LNCAP (cell line): ENCODE measurements at regions not wholly inside any gene's neighbourhood (a gene's known extent, or its start where the extent isn't known, plus 50 kb on each side); places are given as distances from the start of the nearest gene placed in this dataset.

Experiments
- TF ChIP-seq, protein P1 (sequence below): fragments of 450-650 bp; IDR thresholded peaks from 2 replicates; pipeline ENCODE4 v1.5.1; 2017; ENCODE audit warnings: mild to moderate bottlenecking

DNA sequence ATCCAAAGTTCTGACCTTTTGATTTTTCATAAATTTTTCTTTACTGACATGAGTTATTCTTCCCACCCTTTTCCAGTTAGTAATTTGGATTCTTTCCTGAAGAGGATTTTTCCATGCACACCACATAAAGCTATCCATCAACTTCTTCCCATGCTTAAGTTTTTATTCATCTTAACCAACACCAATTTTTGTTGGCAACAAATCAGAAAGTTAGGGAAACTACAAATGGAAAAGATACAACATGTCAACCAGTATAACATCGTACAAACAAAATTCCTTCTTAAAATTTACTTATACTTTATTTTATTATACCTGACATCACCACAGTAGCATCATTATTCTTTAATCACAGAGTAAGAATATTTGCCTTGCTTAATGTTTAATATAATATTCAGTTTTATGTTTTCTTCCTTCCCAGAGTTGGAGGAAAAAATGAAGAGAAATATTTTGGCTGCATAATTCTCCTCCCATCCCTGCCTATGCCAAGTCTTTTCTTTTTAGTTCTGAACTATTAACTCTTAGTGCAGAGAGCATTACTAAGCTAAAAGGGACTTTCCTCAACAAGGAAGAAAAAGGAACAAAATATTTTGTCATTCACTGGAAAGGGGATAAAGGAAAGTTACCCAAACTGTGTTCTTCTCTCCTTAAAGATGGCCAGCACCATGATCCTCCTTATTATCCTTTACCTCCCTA lies 67.5 kb upstream of the MEOX2 start:
- TF ChIP-seq, protein P1, sequence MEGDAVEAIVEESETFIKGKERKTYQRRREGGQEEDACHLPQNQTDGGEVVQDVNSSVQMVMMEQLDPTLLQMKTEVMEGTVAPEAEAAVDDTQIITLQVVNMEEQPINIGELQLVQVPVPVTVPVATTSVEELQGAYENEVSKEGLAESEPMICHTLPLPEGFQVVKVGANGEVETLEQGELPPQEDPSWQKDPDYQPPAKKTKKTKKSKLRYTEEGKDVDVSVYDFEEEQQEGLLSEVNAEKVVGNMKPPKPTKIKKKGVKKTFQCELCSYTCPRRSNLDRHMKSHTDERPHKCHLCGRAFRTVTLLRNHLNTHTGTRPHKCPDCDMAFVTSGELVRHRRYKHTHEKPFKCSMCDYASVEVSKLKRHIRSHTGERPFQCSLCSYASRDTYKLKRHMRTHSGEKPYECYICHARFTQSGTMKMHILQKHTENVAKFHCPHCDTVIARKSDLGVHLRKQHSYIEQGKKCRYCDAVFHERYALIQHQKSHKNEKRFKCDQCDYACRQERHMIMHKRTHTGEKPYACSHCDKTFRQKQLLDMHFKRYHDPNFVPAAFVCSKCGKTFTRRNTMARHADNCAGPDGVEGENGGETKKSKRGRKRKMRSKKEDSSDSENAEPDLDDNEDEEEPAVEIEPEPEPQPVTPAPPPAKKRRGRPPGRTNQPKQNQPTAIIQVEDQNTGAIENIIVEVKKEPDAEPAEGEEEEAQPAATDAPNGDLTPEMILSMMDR = no peak

DNA sequence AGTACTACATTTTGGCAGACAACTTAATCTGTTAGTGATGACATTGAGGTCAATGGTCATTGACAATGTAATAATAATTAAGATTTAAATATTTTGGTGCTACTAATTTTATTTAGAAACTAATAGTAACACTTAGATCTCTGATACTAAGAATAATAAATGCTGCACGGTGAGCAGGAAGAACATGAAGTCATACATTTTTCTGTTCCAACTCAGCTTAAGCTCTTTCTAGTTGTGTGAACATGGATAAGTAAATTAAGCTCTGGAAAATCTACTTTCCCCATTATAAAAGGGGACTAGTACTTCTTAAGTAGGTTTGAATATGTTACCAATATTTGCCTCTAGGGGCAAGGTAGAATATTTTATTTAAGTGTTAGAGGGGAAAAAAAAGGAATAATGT lies 65.9 kb upstream of the MEOX2 start:
- TF ChIP-seq, protein P1 = no peak

DNA sequence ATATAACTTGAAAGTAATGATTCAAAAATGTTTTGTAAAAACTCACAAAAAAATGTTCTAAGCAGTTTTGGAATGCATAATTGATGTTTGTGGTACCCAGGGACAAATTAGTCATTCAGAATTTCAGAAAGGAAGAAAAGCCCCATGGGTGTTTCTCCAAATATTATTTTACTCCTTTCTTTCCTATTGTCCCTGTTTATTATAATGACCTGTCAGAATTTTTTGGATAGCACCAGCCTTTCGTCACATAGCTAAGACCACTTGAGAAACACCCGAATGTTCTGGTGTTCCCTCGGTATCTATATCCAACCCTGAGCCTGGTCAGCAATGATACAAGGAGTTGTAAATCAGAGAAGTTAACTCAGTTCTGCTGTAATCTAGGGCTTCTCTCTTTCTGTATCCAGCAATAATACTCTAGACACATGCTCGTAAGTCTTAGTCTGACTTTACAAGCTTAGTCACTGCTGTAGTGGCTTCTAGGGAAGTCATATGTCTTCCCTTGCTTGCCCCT lies 64.8 kb upstream of the MEOX2 start:
- TF ChIP-seq, protein P1 = no peak

DNA sequence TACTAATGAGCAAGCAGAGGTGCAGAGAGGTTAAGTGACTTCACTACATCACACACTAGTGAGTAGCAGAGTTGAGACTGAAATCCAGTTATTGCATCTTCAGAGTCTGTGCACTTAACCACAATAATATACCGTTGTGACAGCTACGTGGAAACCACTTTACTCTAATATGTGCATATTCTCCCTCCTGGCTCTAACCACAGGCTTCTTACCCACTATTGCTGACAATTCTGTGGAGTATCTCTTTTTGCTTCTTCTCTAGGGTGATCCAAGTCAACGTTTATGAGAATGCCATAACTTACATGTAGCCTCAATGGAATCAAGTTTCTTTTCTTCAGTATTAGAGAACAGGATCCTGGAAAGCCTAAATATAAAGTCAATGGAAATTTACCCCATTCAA lies 64.2 kb upstream of the MEOX2 start:
- TF ChIP-seq, protein P1 = no peak

DNA sequence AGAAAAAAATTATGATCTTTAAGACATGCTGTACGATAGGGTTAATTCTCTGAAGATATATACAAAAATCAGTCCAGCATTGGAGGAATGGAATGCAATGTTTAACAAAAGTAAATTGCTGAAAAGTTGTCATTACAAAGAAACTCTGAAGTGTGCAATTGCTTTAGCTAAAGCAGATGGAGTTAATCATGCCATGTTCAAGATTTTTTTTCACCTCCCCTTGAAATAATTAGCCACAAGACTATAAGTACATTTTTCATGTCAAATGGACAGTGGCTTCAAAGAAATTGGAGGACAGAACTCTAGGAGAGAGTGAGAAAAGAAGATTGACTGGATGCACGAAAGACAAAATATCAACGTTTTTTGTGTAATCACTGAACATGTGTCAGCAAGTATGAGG lies 63.1 kb upstream of the MEOX2 start:
- TF ChIP-seq, protein P1 = no peak

DNA sequence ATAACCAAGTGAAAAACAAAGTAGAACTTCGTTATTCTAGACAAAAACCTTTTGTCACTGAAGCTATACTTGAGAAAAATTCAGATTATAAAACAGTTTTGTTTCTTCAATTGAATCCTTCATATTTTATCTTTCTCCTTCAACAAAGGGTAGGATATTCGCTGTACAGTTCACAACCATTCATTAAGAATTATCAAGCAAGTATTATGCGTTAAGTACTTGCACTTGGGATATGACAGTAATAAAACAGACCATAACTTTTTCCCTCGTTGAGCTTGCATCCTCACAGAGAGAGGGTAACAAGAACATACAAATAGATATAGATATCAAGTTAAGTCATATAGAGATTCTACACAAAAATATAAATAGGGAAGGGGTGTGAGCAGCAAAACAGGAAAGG lies 61.2 kb upstream of the MEOX2 start:
- TF ChIP-seq, protein P1 = no peak

DNA sequence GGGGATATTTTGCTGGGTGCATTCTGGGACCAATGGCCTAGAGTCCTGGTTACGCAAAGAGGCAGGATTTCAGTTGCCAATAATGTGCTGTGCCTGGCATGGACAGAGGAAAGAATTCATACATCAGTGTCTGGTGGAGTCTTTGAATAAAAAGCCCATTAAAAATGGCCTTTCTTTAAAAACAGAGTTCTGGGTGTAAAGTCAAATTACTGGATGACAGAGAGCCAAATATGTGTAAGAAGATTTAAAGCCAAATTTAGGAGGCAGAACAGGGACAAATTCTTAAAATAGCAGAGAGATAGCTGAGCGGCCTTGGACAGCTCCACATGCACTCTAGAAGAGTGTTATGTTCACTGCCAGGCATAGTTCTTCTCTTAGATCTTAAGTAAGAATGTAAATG lies 60.8 kb upstream of the MEOX2 start:
- TF ChIP-seq, protein P1 = no peak
